ENCODE measurements at regions not wholly inside any gene's neighbourhood (a gene's known extent, or its start where the extent isn't known, plus 50 kb on each side); places are given as distances from the start of the nearest gene placed in this dataset.
"Not testable (repeated sequence)": the region's sequence is repeated elsewhere in the genome, so short reads cannot be mapped to it uniquely, and the experiment has no call there.

GRCh38 chrX:128408842-128409241 is 356.6 kb upstream of the ACTRT1 start:
- ChIA-PET CTCF (no interaction called here), POLR2A (no interaction called here)
- Mint-ChIP-seq H3K27ac (no peak overlapping the region), H3K4me3 (no peak overlapping the region), H3K9me3 (no peaks in the 10 kb centered on the region), H3K4me1 (ENCODE audit: low read depth) (no peaks in the 10 kb centered on the region), H3K27me3 (no peaks in the 10 kb centered on the region), H3K36me3 (no peaks in the 10 kb centered on the region)
- intact Hi-C loops (cut with micrococcal nuclease), result no loop called here
- no peak for DNase-seq

- POLR2A ChIA-PET, result no interaction called here
- no peaks in the 10 kb centered on the region for H3K4me1 Mint-ChIP-seq (ENCODE audit: low read depth)
- no peaks in the 10 kb centered on the region for H3K27me3 Mint-ChIP-seq
- H3K36me3 Mint-ChIP-seq, result no peaks in the 10 kb centered on the region
- CTCF ChIA-PET, result no interaction called here
- H3K27ac Mint-ChIP-seq, result no peak overlapping the region
- intact Hi-C loops (cut with micrococcal nuclease), result no loop called here
- no peak overlapping the region for H3K4me3 Mint-ChIP-seq
- no peak for DNase-seq
- no peaks in the 10 kb centered on the region for H3K9me3 Mint-ChIP-seq
Measured at GRCh38 chrX:128396601-128397000, 344.4 kb upstream of the ACTRT1 start.

- CTCF ChIA-PET; H3K27me3 Mint-ChIP-seq; POLR2A ChIA-PET; H3K27ac Mint-ChIP-seq; H3K36me3 Mint-ChIP-seq; H3K9me3 Mint-ChIP-seq; DNase-seq; H3K4me3 Mint-ChIP-seq; intact Hi-C loops (cut with micrococcal nuclease); H3K4me1 Mint-ChIP-seq (ENCODE audit: low read depth): not testable (repeated sequence)
Measured at GRCh38 chrX:128383846-128384245, 331.6 kb upstream of the ACTRT1 start.

GRCh38 chrX:128365492-128365891 is 313.3 kb upstream of the ACTRT1 start:
- ChIA-PET POLR2A (no interaction called here), CTCF (no interaction called here)
- no peak overlapping the region for H3K27ac Mint-ChIP-seq
- intact Hi-C loops (cut with micrococcal nuclease), result no loop called here
- no peak for DNase-seq
- no peaks in the 10 kb centered on the region for H3K9me3 Mint-ChIP-seq
- H3K36me3 Mint-ChIP-seq, result no peaks in the 10 kb centered on the region
- H3K4me3 Mint-ChIP-seq, result no peak overlapping the region
- H3K4me1 Mint-ChIP-seq (ENCODE audit: low read depth), result no peaks in the 10 kb centered on the region
- H3K27me3 Mint-ChIP-seq, result no peaks in the 10 kb centered on the region

- DNase-seq, result no peak
- Mint-ChIP-seq H3K4me1 (ENCODE audit: low read depth) (no peaks in the 10 kb centered on the region), H3K9me3 (peaks cover 4% of the 10 kb centered on the region), H3K27me3 (no peaks in the 10 kb centered on the region), H3K27ac (no peak overlapping the region), H3K36me3 (no peaks in the 10 kb centered on the region), H3K4me3 (no peak overlapping the region)
- ChIA-PET POLR2A (no interaction called here), CTCF (no interaction called here)
- intact Hi-C loops (cut with micrococcal nuclease), result no loop called here
Measured at GRCh38 chrX:128335671-128336070, 283.5 kb upstream of the ACTRT1 start.

GRCh38 chrX:128334821-128335220 is 282.6 kb upstream of the ACTRT1 start:
- peaks cover 4% of the 10 kb centered on the region for H3K9me3 Mint-ChIP-seq
- DNase-seq, result no peak
- CTCF ChIA-PET, result no interaction called here
- intact Hi-C loops (cut with micrococcal nuclease), result no loop called here
- POLR2A ChIA-PET, result no interaction called here
- H3K36me3 Mint-ChIP-seq, result no peaks in the 10 kb centered on the region
- no peaks in the 10 kb centered on the region for H3K27me3 Mint-ChIP-seq
- H3K4me1 Mint-ChIP-seq (ENCODE audit: low read depth), result no peaks in the 10 kb centered on the region
- H3K4me3 Mint-ChIP-seq, result no peak overlapping the region
- no peak overlapping the region for H3K27ac Mint-ChIP-seq

- H3K27ac Mint-ChIP-seq, result no peak overlapping the region
- H3K36me3 Mint-ChIP-seq, result no peaks in the 10 kb centered on the region
- H3K4me1 Mint-ChIP-seq (ENCODE audit: low read depth), result no peaks in the 10 kb centered on the region
- intact Hi-C loops (cut with micrococcal nuclease), result no loop called here
- POLR2A ChIA-PET, result no interaction called here
- H3K27me3 Mint-ChIP-seq, result no peaks in the 10 kb centered on the region
- DNase-seq, result no peak
- no peaks in the 10 kb centered on the region for H3K9me3 Mint-ChIP-seq
- H3K4me3 Mint-ChIP-seq, result no peak overlapping the region
- CTCF ChIA-PET, result no interaction called here
Measured at GRCh38 chrX:128310912-128311311, 258.7 kb upstream of the ACTRT1 start.

GRCh38 chrX:128309311-128309710 is 257.1 kb upstream of the ACTRT1 start:
- ChIA-PET POLR2A (no interaction called here), CTCF (no interaction called here)
- Mint-ChIP-seq H3K27me3 (no peaks in the 10 kb centered on the region), H3K27ac (no peak overlapping the region), H3K36me3 (no peaks in the 10 kb centered on the region), H3K4me1 (ENCODE audit: low read depth) (no peaks in the 10 kb centered on the region), H3K4me3 (no peak overlapping the region), H3K9me3 (no peaks in the 10 kb centered on the region)
- intact Hi-C loops (cut with micrococcal nuclease), result no loop called here
- no peak for DNase-seq

GRCh38 chrX:128294198-128294597 is 242.0 kb upstream of the ACTRT1 start:
- Mint-ChIP-seq H3K4me1 (ENCODE audit: low read depth) (no peaks in the 10 kb centered on the region), H3K27me3 (no peaks in the 10 kb centered on the region), H3K27ac (no peak overlapping the region), H3K9me3 (peaks cover 2% of the 10 kb centered on the region), H3K4me3 (no peak overlapping the region), H3K36me3 (no peaks in the 10 kb centered on the region)
- CTCF ChIA-PET, result no interaction called here
- POLR2A ChIA-PET, result no interaction called here
- intact Hi-C loops (cut with micrococcal nuclease), result no loop called here
- DNase-seq, result no peak

- Mint-ChIP-seq H3K27ac (no peak overlapping the region), H3K9me3 (no peaks in the 10 kb centered on the region), H3K4me1 (ENCODE audit: low read depth) (no peaks in the 10 kb centered on the region), H3K36me3 (no peaks in the 10 kb centered on the region), H3K27me3 (no peaks in the 10 kb centered on the region), H3K4me3 (no peak overlapping the region)
- ChIA-PET CTCF (no interaction called here), POLR2A (no interaction called here)
- intact Hi-C loops (cut with micrococcal nuclease), result no loop called here
- no peak for DNase-seq
Measured at GRCh38 chrX:128287693-128288092, 235.5 kb upstream of the ACTRT1 start.

GRCh38 chrX:128250621-128251020 is 198.4 kb upstream of the ACTRT1 start:
- POLR2A ChIA-PET, result no interaction called here
- no peak overlapping the region for H3K27ac Mint-ChIP-seq
- no peaks in the 10 kb centered on the region for H3K27me3 Mint-ChIP-seq
- no peak overlapping the region for H3K4me3 Mint-ChIP-seq
- no peaks in the 10 kb centered on the region for H3K9me3 Mint-ChIP-seq
- CTCF ChIA-PET, result no interaction called here
- intact Hi-C loops (cut with micrococcal nuclease), result no loop called here
- H3K36me3 Mint-ChIP-seq, result no peaks in the 10 kb centered on the region
- H3K4me1 Mint-ChIP-seq (ENCODE audit: low read depth), result no peaks in the 10 kb centered on the region
- no peak for DNase-seq

GRCh38 chrX:128216364-128216763 is 164.2 kb upstream of the ACTRT1 start:
- Mint-ChIP-seq H3K9me3 (peaks cover 3% of the 10 kb centered on the region), H3K27ac (no peak overlapping the region), H3K4me1 (ENCODE audit: low read depth) (no peaks in the 10 kb centered on the region), H3K36me3 (no peaks in the 10 kb centered on the region), H3K4me3 (no peak overlapping the region), H3K27me3 (no peaks in the 10 kb centered on the region)
- intact Hi-C loops (cut with micrococcal nuclease), result no loop called here
- no peak for DNase-seq
- POLR2A ChIA-PET, result no interaction called here
- CTCF ChIA-PET, result no interaction called here

- Mint-ChIP-seq H3K9me3 (peaks cover 2% of the 10 kb centered on the region), H3K4me1 (ENCODE audit: low read depth) (no peaks in the 10 kb centered on the region), H3K36me3 (no peaks in the 10 kb centered on the region), H3K27ac (no peak overlapping the region), H3K4me3 (no peak overlapping the region), H3K27me3 (no peaks in the 10 kb centered on the region)
- CTCF ChIA-PET, result no interaction called here
- POLR2A ChIA-PET, result no interaction called here
- DNase-seq, result no peak
- intact Hi-C loops (cut with micrococcal nuclease), result no loop called here
Measured at GRCh38 chrX:128165884-128166408, 113.7 kb upstream of the ACTRT1 start.

- intact Hi-C loops (cut with micrococcal nuclease), result no loop called here
- DNase-seq, result no peak
- Mint-ChIP-seq H3K4me3 (no peak overlapping the region), H3K4me1 (ENCODE audit: low read depth) (no peaks in the 10 kb centered on the region), H3K27ac (no peak overlapping the region), H3K9me3 (peaks cover 13% of the 10 kb centered on the region), H3K27me3 (no peaks in the 10 kb centered on the region), H3K36me3 (no peaks in the 10 kb centered on the region)
- CTCF ChIA-PET, result no interaction called here
- POLR2A ChIA-PET, result no interaction called here
Measured at GRCh38 chrX:128156204-128156603, 104.0 kb upstream of the ACTRT1 start.
